Upper lobe of right lung (tissue), 1 donor: ENCODE measurements at regions not wholly inside any gene's neighbourhood (a gene's known extent, or its start where the extent isn't known, plus 50 kb on each side); places are given as distances from the start of the nearest gene placed in this dataset.

Experiments
- ATAC-seq: fragments of 200-7000 bp; cut with Tn5 transposase; one replicate; pipeline ENCODE4 v1.9.1; 2020; ENCODE audit warnings: mild to moderate bottlenecking, moderate library complexity
- DNase-seq: peaks from one replicate; pipeline ENCODE4 v3.0.0-alpha.2; 2020
- H3K27ac ChIP-seq: fragments of 200-600 bp; one replicate; pipeline ENCODE4 v1.8.0; 2022
- H3K27me3 ChIP-seq: fragments of 200-600 bp; one replicate; pipeline ENCODE4 v1.8.0; 2022; ENCODE audit warnings: mild to moderate bottlenecking
- H3K36me3 ChIP-seq: fragments of 200-600 bp; one replicate; pipeline ENCODE4 v1.8.0; 2022
- H3K4me1 ChIP-seq: fragments of 200-600 bp; one replicate; pipeline ENCODE4 v1.8.0; 2022
- H3K4me3 ChIP-seq: fragments of 200-600 bp; one replicate; pipeline ENCODE4 v1.8.0; 2022; ENCODE audit warnings: mild to moderate bottlenecking
- H3K9me3 ChIP-seq: fragments of 200-600 bp; one replicate; pipeline ENCODE4 v1.8.0; 2022
- intact Hi-C: fragments of 100-400 bp; cut with DNase I; formaldehyde crosslinking; loops from one replicate; pipeline ENCODE4 v1.11.0; 2022
- TF ChIP-seq, protein P1 (sequence below): fragments of 200-600 bp; IDR thresholded peaks from one replicate; pipeline ENCODE4 v1.8.0; 2022; ENCODE audit warnings: antibody characterized with exemption
- donor health status: DM: no; HTN: yes; CAD: no; lungs with severe emphysema.

DNA sequence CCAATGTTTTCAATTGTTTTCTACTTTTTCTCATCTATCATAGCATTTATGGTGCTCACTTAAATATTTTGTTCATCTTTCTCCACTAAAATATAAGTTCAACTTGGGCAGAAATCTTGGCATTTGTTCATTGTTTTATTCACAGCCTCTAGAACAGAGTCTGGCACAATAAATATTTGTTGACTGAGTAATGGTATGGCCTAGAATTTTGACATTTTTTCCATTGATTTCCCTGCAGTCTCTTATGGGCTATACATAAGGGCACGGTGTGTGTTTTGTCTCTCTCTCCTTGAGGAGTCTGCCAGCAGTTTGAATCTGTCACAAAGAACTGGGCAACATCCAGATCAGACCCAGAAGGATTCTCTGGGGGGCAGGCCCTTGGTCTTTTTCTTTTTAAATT lies 379.7 kb downstream of the TMEM38B start:
- TF ChIP-seq, protein P1, sequence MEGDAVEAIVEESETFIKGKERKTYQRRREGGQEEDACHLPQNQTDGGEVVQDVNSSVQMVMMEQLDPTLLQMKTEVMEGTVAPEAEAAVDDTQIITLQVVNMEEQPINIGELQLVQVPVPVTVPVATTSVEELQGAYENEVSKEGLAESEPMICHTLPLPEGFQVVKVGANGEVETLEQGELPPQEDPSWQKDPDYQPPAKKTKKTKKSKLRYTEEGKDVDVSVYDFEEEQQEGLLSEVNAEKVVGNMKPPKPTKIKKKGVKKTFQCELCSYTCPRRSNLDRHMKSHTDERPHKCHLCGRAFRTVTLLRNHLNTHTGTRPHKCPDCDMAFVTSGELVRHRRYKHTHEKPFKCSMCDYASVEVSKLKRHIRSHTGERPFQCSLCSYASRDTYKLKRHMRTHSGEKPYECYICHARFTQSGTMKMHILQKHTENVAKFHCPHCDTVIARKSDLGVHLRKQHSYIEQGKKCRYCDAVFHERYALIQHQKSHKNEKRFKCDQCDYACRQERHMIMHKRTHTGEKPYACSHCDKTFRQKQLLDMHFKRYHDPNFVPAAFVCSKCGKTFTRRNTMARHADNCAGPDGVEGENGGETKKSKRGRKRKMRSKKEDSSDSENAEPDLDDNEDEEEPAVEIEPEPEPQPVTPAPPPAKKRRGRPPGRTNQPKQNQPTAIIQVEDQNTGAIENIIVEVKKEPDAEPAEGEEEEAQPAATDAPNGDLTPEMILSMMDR = no peak

DNA sequence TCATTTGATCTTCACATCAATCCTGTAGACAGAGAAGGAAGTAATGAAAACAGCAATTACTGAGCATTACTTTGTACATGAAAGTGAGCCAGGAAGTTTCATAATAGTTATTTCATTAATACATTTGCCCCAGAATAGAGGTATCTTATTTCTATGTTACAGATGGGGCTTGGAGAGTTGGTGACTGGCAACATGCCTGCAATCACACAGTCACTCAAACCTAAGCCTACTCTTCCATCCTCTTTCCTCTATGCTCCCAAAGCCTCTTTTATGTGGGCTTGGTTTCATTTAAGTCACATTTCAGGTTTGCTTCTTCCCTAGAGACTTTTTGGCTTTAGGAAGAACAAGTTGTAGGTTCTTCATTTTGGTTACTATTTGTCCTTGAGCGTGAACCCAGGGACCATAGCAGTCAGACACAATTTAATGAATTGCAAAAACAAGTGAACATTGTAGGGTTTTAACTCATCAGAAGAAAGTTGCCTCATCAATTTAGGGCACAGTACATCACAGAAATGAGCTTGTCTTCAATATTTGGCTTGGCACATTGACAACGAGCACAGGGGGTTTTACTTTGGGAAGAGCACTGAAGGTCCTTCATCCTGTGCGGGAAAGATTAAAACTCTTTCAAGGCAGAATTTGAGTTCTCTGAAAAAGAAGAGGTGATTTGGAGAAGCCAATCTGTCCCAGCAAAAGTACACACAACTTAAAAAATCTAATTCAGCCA lies 381.1 kb downstream of the TMEM38B start:
- H3K4me3 ChIP-seq = no peak overlapping the region
- no peaks in the 10 kb centered on the region for H3K4me1 ChIP-seq

More for the DNA sequence above, 379.7 kb downstream of the TMEM38B start:
- Histone ChIP-seq H3K27me3 (no peaks in the 10 kb centered on the region), H3K36me3 (no peaks in the 10 kb centered on the region), H3K9me3 (no peaks in the 10 kb centered on the region), H3K4me3 (no peak overlapping the region), H3K27ac (no peak overlapping the region), H3K4me1 (no peaks in the 10 kb centered on the region)
- intact Hi-C loops = no loop called here
- no peak for DNase-seq
- no peak for ATAC-seq

DNA sequence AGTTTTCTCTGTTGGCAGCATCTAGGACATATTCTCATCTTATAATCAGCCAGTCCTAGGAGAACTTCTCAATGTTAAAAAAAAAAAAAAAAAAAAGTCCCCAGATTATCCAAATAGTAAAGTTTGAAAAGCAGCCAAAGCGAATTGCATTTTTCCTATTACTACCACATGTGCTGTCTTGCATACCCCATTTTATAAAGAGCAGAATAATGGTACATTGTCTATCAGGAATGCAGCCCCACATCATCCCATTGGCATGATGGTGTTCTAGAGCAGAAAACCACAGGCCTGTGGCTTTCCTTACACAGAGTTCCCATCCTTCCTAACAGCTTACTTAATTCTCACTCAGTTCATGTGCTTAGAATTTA lies 381.6 kb downstream of the TMEM38B start:
- Histone ChIP-seq H3K4me1 (no peaks in the 10 kb centered on the region), H3K36me3 (no peaks in the 10 kb centered on the region), H3K9me3 (no peaks in the 10 kb centered on the region), H3K27me3 (no peaks in the 10 kb centered on the region), H3K27ac (no peak overlapping the region), H3K4me3 (no peak overlapping the region)
- intact Hi-C loops = no loop called here
- ATAC-seq = no peak
- TF ChIP-seq, protein P1 = no peak
- no peak for DNase-seq

More for the DNA sequence above, 381.1 kb downstream of the TMEM38B start:
- no peak for ATAC-seq
- TF ChIP-seq, protein P1 = no peak
- H3K27me3 ChIP-seq = no peaks in the 10 kb centered on the region
- H3K27ac ChIP-seq = no peak overlapping the region
- intact Hi-C loops = no loop called here
- DNase-seq = no peak
- no peaks in the 10 kb centered on the region for H3K36me3 ChIP-seq
- no peaks in the 10 kb centered on the region for H3K9me3 ChIP-seq

DNA sequence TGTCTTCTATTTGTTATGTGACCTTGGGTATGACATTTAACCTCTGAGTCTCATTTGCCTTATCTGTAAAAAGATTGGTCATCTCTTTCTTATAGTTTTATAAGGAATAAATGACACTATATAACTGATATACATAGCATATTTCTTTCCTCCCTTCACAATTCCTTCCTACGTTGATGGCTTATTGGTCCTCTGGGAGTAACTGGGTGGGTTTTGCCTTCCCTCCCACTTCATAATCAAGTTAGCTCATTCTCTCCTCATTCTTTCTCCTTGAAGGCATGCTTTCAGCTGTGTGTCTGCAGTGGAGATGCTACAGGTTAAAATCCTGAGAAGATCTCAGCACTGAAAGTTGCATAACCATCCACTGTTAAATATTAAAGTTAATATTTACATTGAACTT lies 382.4 kb downstream of the TMEM38B start:
- Histone ChIP-seq H3K36me3 (no peaks in the 10 kb centered on the region), H3K4me1 (no peaks in the 10 kb centered on the region), H3K4me3 (no peak overlapping the region), H3K9me3 (no peaks in the 10 kb centered on the region), H3K27ac (no peak overlapping the region), H3K27me3 (no peaks in the 10 kb centered on the region)
- TF ChIP-seq, protein P1 = no peak
- intact Hi-C loops = no loop called here
- no peak for ATAC-seq
- DNase-seq = no peak

DNA sequence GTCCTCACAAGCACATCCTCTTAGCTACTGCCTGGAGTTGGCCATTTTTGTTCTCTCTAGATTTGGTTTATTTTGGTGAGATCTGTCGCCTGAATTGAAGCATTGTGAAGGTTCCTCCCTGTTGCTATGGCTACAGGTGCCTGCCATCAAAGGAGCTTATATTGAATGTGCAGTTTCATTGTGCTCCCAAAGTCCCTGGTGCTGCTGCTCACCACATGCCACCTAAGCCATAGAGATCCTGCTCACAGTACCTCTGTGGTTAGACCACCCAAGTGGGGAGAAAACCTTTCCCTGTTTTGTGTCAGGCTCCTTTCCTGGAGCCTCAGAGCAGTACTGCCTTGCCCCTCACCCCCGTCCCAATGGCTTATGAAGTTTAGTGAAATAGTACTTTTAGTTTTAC lies 383.4 kb downstream of the TMEM38B start:
- TF ChIP-seq, protein P1 = no peak
- ATAC-seq (no peak), DNase-seq (no peak)
- Histone ChIP-seq H3K27ac (no peak overlapping the region), H3K27me3 (no peaks in the 10 kb centered on the region), H3K4me1 (no peaks in the 10 kb centered on the region), H3K9me3 (no peaks in the 10 kb centered on the region), H3K36me3 (no peaks in the 10 kb centered on the region), H3K4me3 (no peak overlapping the region)
- intact Hi-C loops = no loop called here

DNA sequence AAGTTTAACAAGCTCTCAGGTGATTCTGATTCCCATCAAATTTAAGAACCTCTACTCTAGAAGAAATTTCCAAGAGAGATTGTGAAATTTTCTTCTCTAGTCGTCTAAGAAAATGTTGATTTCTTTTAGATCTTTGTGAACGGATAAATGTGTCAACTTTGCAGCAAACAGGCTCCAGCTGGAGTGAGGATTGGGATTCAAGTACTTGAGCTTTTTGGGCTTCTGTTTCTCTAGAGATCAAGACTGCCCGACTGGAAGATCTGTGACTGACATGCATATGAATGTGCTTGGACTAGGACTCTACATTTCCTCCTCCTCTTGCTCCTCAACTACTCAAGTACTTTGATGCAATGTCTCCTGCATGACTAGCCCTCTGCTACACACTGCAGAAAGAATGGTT lies 388.3 kb downstream of the TMEM38B start:
- Histone ChIP-seq H3K4me3 (no peak overlapping the region), H3K9me3 (no peaks in the 10 kb centered on the region), H3K27me3 (no peaks in the 10 kb centered on the region), H3K27ac (no peak overlapping the region), H3K4me1 (no peaks in the 10 kb centered on the region), H3K36me3 (no peaks in the 10 kb centered on the region)
- intact Hi-C loops = no loop called here
- ATAC-seq (no peak), DNase-seq (no peak)
- TF ChIP-seq, protein P1 = no peak
